WTC11 (cell line): ENCODE measurements at regions not wholly inside any gene's neighbourhood (a gene's known extent, or its start where the extent isn't known, plus 50 kb on each side); places are given as distances from the start of the nearest gene placed in this dataset.

Source experiments
- ATAC-seq: fragments of 200-7000 bp; cut with Tn5 transposase; 2 replicates; pipeline ENCODE4 v1.10.0; 2021; ENCODE audit warnings: mild to moderate bottlenecking, moderate library complexity
- CTCF ChIA-PET: fragments of 300-600 bp; sonication (Branson Sonifier 250); formaldehyde crosslinking; loops from one replicate; lab custom pipeline; 2021; ENCODE audit warnings: antibody characterized with exemption; lab: Charles Lee
- POLR2A ChIA-PET: fragments of 350-600 bp; sonication (Branson Sonifier 250); formaldehyde crosslinking; loops from one replicate; lab custom pipeline; 2021; ENCODE audit warnings: antibody characterized with exemption; lab: Charles Lee
- DNase-seq: peaks from one replicate; pipeline ENCODE4 v3.0.0; 2021; ENCODE audit warnings: low spot score
- H3K27ac Mint-ChIP-seq: 2 replicates; pipeline ENCODE4 v1.8.0; 2021; ENCODE audit warnings: mixed read lengths
- H3K27me3 Mint-ChIP-seq: 2 replicates; pipeline ENCODE4 v1.8.0; 2021; ENCODE audit warnings: low read depth, mild to moderate bottlenecking, moderate library complexity, mixed read lengths
- H3K36me3 Mint-ChIP-seq: 2 replicates; pipeline ENCODE4 v1.8.0; 2021; ENCODE audit warnings: mixed read lengths
- H3K4me1 Mint-ChIP-seq: 2 replicates; pipeline ENCODE4 v1.8.0; 2022; ENCODE audit warnings: mixed read lengths
- H3K4me3 Mint-ChIP-seq: 2 replicates; pipeline ENCODE4 v1.8.0; 2021; ENCODE audit warnings: mild to moderate bottlenecking, moderate library complexity, mixed read lengths
- H3K9me3 Mint-ChIP-seq: 2 replicates; pipeline ENCODE4 v1.8.0; 2021; ENCODE audit warnings: mixed read lengths
- CREB1 ChIP-seq: sonication (generic); formaldehyde crosslinking; IDR thresholded peaks from 2 replicates; pipeline ENCODE4 v1.8.0; 2023; ENCODE audit warnings: mild to moderate bottlenecking, missing genetic modification reagents
- ETV6 ChIP-seq: sonication (generic); formaldehyde crosslinking; IDR thresholded peaks from 2 replicates; pipeline ENCODE4 v1.8.1; 2022; ENCODE audit warnings: mild to moderate bottlenecking, missing genetic modification reagents
- GABPB1 ChIP-seq: sonication (generic); formaldehyde crosslinking; IDR thresholded peaks from 2 replicates; pipeline ENCODE4 v1.8.1; 2023; ENCODE audit warnings: mild to moderate bottlenecking, missing genetic modification reagents
- JAZF1 ChIP-seq: fragments of 250-450 bp; sonication (Bioruptor Pico); IDR thresholded peaks from 2 replicates; pipeline ENCODE4 v1.9.0; 2021; ENCODE audit warnings: moderate library complexity, mild to moderate bottlenecking, inconsistent platforms
- NFE2L1 ChIP-seq: sonication (generic); formaldehyde crosslinking; IDR thresholded peaks from 2 replicates; pipeline ENCODE4 v1.8.1; 2023; ENCODE audit warnings: missing genetic modification reagents
- NR2C2 ChIP-seq: sonication (generic); formaldehyde crosslinking; IDR thresholded peaks from 2 replicates; pipeline ENCODE4 v1.8.0; 2022; ENCODE audit warnings: mild to moderate bottlenecking, missing genetic modification reagents
- RORB ChIP-seq: fragments of 250-450 bp; sonication (Bioruptor Pico); IDR thresholded peaks from 2 replicates; pipeline ENCODE4 v1.9.0; 2021; ENCODE audit warnings: mild to moderate bottlenecking
- SP1 ChIP-seq: sonication (generic); formaldehyde crosslinking; conservative IDR thresholded peaks from 2 replicates; pipeline ENCODE4 v1.8.1; 2022; ENCODE audit warnings: missing genetic modification reagents
- ZBTB21 ChIP-seq: sonication (generic); formaldehyde crosslinking; IDR thresholded peaks from 2 replicates; pipeline ENCODE4 v1.8.1; 2023; ENCODE audit warnings: mild to moderate bottlenecking, missing genetic modification reagents, borderline replicate concordance
- ZNF121 ChIP-seq: sonication (generic); formaldehyde crosslinking; IDR thresholded peaks from 2 replicates; pipeline ENCODE4 v1.8.0; 2023; ENCODE audit warnings: missing genetic modification reagents
- ZNF138 ChIP-seq: sonication (generic); formaldehyde crosslinking; conservative IDR thresholded peaks from 2 replicates; pipeline ENCODE4 v1.8.1; 2022; ENCODE audit warnings: mild to moderate bottlenecking, moderate library complexity, missing genetic modification reagents
- ZNF219 ChIP-seq: sonication (generic); formaldehyde crosslinking; IDR thresholded peaks from 2 replicates; pipeline ENCODE4 v1.8.0; 2023; ENCODE audit warnings: missing genetic modification reagents, mild to moderate bottlenecking, borderline replicate concordance
- ZNF232 ChIP-seq: sonication (generic); formaldehyde crosslinking; IDR thresholded peaks from 2 replicates; pipeline ENCODE4 v1.8.0; 2022; ENCODE audit warnings: mild to moderate bottlenecking, missing genetic modification reagents
- ZNF263 ChIP-seq: sonication (generic); formaldehyde crosslinking; IDR thresholded peaks from 2 replicates; pipeline ENCODE4 v1.8.1; 2022; ENCODE audit warnings: low read depth, mild to moderate bottlenecking, moderate library complexity, missing genetic modification reagents
- ZNF317 ChIP-seq: sonication (generic); formaldehyde crosslinking; IDR thresholded peaks from 2 replicates; pipeline ENCODE4 v1.8.1; 2023; ENCODE audit warnings: low read depth, mild to moderate bottlenecking, moderate library complexity, missing genetic modification reagents, borderline replicate concordance
- ZNF416 ChIP-seq: fragments of 250-450 bp; sonication (Bioruptor Pico); IDR thresholded peaks from 2 replicates; pipeline ENCODE4 v1.9.0; 2021; ENCODE audit warnings: mild to moderate bottlenecking, inconsistent platforms
- TF ChIP-seq, protein P1 (sequence below): fragments of 250-450 bp; sonication (Bioruptor Pico); IDR thresholded peaks from 2 replicates; pipeline ENCODE4 v1.9.0; 2021; ENCODE audit warnings: mild to moderate bottlenecking, borderline replicate concordance
- TF ChIP-seq, protein P2 (sequence below): fragments of 250-450 bp; sonication (Bioruptor Pico); IDR thresholded peaks from 2 replicates; pipeline ENCODE4 v1.9.0; 2021; ENCODE audit warnings: mild to moderate bottlenecking
- TF ChIP-seq, protein P3 (sequence below): sonication (generic); formaldehyde crosslinking; IDR thresholded peaks from 2 replicates; pipeline ENCODE4 v1.8.1; 2023; ENCODE audit warnings: mild to moderate bottlenecking, missing genetic modification reagents, borderline replicate concordance
- TF ChIP-seq, protein P4 (sequence below): sonication (generic); formaldehyde crosslinking; IDR thresholded peaks from 2 replicates; pipeline ENCODE4 v1.8.1; 2023; ENCODE audit warnings: mild to moderate bottlenecking, moderate library complexity, missing genetic modification reagents
- TF ChIP-seq, protein P5 (sequence below): sonication (generic); formaldehyde crosslinking; IDR thresholded peaks from 2 replicates; pipeline ENCODE4 v1.8.0; 2022; ENCODE audit warnings: mild to moderate bottlenecking, missing genetic modification reagents

DNA sequence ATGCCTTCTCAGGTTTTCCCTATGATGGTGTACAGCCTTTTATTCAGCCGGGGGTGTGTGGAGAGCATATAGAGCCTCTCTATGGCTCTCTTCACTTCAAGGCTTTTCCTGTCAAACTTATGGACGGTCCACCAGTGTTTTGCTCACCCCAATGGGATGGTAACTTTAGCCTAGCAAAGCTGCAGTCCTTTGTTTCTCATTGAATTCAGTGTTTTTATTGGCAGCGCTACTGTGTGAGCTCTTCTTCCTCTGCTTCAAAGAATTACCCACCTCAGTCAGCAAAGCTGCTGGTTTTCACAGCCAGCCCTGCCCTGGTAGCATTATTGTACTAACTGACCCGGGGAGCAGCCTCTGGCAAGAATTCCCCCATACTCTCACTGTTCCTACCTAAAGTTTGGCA, 145.3 kb upstream of the RRP15 start:
- no peaks in the 10 kb centered on the region for H3K36me3 Mint-ChIP-seq
- H3K27ac Mint-ChIP-seq: no peak overlapping the region
- POLR2A ChIA-PET: no interaction called here
- CTCF ChIA-PET: no interaction called here
- no peak for DNase-seq
- TF ChIP-seq SP1 (CRISPR knock-in tag) (no peak), ZNF219 (CRISPR knock-in tag) (no peak), RORB (CRISPR knock-in tag) (no peak), ZNF138 (CRISPR knock-in tag) (no peak)
- TF ChIP-seq, protein P1, sequence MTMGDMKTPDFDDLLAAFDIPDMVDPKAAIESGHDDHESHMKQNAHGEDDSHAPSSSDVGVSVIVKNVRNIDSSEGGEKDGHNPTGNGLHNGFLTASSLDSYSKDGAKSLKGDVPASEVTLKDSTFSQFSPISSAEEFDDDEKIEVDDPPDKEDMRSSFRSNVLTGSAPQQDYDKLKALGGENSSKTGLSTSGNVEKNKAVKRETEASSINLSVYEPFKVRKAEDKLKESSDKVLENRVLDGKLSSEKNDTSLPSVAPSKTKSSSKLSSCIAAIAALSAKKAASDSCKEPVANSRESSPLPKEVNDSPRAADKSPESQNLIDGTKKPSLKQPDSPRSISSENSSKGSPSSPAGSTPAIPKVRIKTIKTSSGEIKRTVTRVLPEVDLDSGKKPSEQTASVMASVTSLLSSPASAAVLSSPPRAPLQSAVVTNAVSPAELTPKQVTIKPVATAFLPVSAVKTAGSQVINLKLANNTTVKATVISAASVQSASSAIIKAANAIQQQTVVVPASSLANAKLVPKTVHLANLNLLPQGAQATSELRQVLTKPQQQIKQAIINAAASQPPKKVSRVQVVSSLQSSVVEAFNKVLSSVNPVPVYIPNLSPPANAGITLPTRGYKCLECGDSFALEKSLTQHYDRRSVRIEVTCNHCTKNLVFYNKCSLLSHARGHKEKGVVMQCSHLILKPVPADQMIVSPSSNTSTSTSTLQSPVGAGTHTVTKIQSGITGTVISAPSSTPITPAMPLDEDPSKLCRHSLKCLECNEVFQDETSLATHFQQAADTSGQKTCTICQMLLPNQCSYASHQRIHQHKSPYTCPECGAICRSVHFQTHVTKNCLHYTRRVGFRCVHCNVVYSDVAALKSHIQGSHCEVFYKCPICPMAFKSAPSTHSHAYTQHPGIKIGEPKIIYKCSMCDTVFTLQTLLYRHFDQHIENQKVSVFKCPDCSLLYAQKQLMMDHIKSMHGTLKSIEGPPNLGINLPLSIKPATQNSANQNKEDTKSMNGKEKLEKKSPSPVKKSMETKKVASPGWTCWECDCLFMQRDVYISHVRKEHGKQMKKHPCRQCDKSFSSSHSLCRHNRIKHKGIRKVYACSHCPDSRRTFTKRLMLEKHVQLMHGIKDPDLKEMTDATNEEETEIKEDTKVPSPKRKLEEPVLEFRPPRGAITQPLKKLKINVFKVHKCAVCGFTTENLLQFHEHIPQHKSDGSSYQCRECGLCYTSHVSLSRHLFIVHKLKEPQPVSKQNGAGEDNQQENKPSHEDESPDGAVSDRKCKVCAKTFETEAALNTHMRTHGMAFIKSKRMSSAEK (CRISPR knock-in tag): no peak
- no peaks in the 10 kb centered on the region for H3K27me3 Mint-ChIP-seq
- H3K9me3 Mint-ChIP-seq: no peaks in the 10 kb centered on the region
- no peak for ATAC-seq
- no peaks in the 10 kb centered on the region for H3K4me1 Mint-ChIP-seq
- H3K4me3 Mint-ChIP-seq: no peak overlapping the region

DNA sequence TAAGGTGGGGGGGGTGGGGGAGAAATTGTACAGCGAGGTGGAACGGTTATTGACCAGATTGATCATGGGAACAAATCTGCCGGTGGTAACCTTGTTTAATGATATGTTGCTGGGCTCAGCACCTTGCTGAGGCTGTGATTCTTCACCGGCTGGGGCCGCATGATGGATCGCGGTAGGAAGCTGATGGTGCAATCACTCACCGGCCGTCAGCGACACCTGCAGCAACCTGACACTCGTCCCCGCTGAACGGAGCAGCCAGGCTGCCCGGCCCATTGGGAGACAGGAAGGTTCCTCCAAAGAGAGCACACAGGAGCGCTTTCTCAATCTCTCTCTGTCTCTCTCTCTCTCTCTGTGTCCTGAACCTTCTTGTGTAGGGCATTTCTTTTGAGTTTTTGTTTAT, 128.5 kb upstream of the RRP15 start:
- no peak overlapping the region for H3K27ac Mint-ChIP-seq

DNA sequence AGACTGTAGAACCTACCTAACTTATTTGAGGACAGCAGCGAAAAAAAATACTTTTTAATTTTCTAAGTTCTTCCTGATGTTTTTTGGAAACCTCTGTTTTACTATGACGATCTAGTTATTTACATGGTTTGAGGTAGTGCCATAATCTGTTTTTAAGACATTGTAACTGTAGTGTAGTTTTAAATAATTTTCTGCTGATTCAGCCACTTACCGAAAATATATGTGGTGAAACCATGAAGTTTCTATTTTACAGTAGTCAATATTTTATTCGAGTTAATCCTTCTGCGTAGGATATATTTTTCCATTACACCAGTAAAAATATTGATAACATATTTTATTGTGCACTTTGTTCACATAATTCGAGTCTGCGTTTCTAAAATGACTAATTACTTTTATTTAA, 121.7 kb upstream of the RRP15 start:
- no peak for DNase-seq
- no peaks in the 10 kb centered on the region for H3K9me3 Mint-ChIP-seq
- H3K27me3 Mint-ChIP-seq: peaks cover 27% of the 10 kb centered on the region
- H3K4me1 Mint-ChIP-seq: peaks cover 28% of the 10 kb centered on the region
- ChIA-PET CTCF (no interaction called here), POLR2A (no interaction called here)
- peak overlapping the region; percentile 39 for H3K4me3 Mint-ChIP-seq
- H3K27ac Mint-ChIP-seq: no peak overlapping the region
- ATAC-seq: no peak
- H3K36me3 Mint-ChIP-seq: no peaks in the 10 kb centered on the region
- TF ChIP-seq ZNF317 (CRISPR knock-in tag) (no peak), RORB (CRISPR knock-in tag) (no peak), NR2C2 (no peak), ZNF416 (CRISPR knock-in tag) (no peak), CREB1 (CRISPR knock-in tag) (no peak), ZNF121 (CRISPR knock-in tag) (no peak), JAZF1 (CRISPR knock-in tag) (no peak), ZNF219 (CRISPR knock-in tag) (no peak), NFE2L1 (CRISPR knock-in tag) (no peak), ZNF232 (no peak)
- TF ChIP-seq, protein P2, sequence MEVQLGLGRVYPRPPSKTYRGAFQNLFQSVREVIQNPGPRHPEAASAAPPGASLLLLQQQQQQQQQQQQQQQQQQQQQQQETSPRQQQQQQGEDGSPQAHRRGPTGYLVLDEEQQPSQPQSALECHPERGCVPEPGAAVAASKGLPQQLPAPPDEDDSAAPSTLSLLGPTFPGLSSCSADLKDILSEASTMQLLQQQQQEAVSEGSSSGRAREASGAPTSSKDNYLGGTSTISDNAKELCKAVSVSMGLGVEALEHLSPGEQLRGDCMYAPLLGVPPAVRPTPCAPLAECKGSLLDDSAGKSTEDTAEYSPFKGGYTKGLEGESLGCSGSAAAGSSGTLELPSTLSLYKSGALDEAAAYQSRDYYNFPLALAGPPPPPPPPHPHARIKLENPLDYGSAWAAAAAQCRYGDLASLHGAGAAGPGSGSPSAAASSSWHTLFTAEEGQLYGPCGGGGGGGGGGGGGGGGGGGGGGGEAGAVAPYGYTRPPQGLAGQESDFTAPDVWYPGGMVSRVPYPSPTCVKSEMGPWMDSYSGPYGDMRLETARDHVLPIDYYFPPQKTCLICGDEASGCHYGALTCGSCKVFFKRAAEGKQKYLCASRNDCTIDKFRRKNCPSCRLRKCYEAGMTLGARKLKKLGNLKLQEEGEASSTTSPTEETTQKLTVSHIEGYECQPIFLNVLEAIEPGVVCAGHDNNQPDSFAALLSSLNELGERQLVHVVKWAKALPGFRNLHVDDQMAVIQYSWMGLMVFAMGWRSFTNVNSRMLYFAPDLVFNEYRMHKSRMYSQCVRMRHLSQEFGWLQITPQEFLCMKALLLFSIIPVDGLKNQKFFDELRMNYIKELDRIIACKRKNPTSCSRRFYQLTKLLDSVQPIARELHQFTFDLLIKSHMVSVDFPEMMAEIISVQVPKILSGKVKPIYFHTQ: no peak
- TF ChIP-seq, protein P3, sequence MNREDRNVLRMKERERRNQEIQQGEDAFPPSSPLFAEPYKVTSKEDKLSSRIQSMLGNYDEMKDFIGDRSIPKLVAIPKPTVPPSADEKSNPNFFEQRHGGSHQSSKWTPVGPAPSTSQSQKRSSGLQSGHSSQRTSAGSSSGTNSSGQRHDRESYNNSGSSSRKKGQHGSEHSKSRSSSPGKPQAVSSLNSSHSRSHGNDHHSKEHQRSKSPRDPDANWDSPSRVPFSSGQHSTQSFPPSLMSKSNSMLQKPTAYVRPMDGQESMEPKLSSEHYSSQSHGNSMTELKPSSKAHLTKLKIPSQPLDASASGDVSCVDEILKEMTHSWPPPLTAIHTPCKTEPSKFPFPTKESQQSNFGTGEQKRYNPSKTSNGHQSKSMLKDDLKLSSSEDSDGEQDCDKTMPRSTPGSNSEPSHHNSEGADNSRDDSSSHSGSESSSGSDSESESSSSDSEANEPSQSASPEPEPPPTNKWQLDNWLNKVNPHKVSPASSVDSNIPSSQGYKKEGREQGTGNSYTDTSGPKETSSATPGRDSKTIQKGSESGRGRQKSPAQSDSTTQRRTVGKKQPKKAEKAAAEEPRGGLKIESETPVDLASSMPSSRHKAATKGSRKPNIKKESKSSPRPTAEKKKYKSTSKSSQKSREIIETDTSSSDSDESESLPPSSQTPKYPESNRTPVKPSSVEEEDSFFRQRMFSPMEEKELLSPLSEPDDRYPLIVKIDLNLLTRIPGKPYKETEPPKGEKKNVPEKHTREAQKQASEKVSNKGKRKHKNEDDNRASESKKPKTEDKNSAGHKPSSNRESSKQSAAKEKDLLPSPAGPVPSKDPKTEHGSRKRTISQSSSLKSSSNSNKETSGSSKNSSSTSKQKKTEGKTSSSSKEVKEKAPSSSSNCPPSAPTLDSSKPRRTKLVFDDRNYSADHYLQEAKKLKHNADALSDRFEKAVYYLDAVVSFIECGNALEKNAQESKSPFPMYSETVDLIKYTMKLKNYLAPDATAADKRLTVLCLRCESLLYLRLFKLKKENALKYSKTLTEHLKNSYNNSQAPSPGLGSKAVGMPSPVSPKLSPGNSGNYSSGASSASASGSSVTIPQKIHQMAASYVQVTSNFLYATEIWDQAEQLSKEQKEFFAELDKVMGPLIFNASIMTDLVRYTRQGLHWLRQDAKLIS (CRISPR knock-in tag): no peak
- TF ChIP-seq, protein P4, sequence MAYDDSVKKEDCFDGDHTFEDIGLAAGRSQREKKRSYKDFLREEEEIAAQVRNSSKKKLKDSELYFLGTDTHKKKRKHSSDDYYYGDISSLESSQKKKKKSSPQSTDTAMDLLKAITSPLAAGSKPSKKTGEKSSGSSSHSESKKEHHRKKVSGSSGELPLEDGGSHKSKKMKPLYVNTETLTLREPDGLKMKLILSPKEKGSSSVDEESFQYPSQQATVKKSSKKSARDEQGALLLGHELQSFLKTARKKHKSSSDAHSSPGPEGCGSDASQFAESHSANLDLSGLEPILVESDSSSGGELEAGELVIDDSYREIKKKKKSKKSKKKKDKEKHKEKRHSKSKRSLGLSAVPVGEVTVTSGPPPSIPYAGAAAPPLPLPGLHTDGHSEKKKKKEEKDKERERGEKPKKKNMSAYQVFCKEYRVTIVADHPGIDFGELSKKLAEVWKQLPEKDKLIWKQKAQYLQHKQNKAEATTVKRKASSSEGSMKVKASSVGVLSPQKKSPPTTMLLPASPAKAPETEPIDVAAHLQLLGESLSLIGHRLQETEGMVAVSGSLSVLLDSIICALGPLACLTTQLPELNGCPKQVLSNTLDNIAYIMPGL (CRISPR knock-in tag): no peak

More for the DNA sequence above, 128.5 kb upstream of the RRP15 start:
- H3K4me1 Mint-ChIP-seq: peaks cover 18% of the 10 kb centered on the region
- CTCF ChIA-PET: interaction anchor here (0.6 to 1.0 kb wide), 3 partner anchors 9 to 236 kb away, joined by 4 to 6 read pairs (median 5); no protein-coding TSS in a partner anchor
- ATAC-seq (peak; percentile 100), DNase-seq (peak; percentile 82)
- POLR2A ChIA-PET: interaction anchor here (0.6 to 0.8 kb wide), 2 partner anchors 1024 to 1107 kb away, joined by 5 read pairs; no protein-coding TSS in a partner anchor
- no peaks in the 10 kb centered on the region; the same call in 1 of the 2 replicates for H3K27me3 Mint-ChIP-seq
- peak overlapping the region; percentile 37 for H3K4me3 Mint-ChIP-seq
- no peaks in the 10 kb centered on the region for H3K9me3 Mint-ChIP-seq
- no peaks in the 10 kb centered on the region for H3K36me3 Mint-ChIP-seq
- TF ChIP-seq ZBTB21 (peak; percentile 56; the same call in 1 of the 2 replicates), ZNF263 (CRISPR knock-in tag) (no peak), GABPB1 (CRISPR knock-in tag) (no peak), ETV6 (CRISPR knock-in tag) (peak; percentile 54; the same call in 1 of the 2 replicates)
- TF ChIP-seq, protein P5, sequence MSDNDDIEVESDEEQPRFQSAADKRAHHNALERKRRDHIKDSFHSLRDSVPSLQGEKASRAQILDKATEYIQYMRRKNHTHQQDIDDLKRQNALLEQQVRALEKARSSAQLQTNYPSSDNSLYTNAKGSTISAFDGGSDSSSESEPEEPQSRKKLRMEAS: peak; percentile 48; the same call in 1 of the 2 replicates
